ENCODE measurements at regions not wholly inside any gene's neighbourhood (a gene's known extent, or its start where the extent isn't known, plus 50 kb on each side); places are given as distances from the start of the nearest gene placed in this dataset.

DNA sequence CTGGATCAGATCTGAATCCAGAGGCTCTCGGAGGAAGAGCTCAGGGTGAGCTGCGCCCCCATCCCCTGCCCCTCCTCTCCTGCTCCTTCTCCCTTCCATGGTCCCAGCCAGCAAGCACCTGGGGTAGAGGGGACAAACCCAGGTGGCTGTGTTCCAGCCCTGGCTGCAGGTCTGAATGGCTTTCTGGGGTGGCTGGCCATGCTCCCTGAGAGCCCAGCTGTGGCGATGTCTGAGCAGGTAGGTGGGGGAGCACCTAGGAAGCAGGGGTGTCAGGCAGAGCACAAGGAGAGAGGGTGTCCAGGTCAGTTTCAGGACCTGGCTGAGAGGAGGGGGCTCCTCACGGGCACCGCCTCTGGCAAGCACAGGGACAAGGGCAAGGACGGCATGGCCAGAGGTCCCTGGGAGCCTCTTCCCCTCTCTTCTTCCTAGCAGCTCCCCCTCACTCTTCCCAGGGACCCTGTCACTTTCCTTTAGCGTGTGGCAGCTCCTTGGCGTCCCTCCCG is 310.0 kb downstream of the SEC14L1 start:
- no peak for DNase-seq

DNA sequence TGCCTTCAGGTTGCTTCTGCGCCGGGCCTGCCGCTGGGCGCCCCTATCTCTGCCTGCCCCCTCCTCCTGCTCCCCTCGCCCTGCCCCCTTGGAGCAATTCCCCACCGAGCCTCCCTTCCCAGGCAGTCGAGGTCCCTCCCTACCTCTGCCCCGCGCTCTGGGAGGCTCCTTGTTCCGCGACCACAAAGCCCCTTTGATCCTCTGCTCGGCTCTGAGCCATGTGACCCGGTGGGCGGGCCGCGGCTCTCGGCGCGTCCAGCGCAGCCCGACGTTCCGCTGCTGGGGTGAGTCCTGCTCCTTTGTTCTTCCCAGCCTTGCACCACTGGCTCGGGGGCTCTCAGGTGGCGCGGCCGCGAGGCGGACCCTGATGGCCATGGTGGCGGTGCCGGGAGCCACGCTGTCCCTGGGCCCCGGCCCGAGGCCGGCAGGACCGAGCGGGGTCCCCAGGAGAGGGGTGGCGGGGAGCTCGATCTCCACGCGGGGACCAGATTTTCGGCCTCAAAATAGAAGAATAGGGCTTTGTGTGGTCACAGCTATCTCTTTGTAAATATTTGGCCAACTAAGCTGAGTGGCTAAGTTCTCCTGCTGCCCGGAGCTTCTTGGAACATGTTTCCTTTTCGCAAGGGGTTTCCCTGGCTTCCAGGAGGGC is 310.6 kb downstream of the SEC14L1 start:
- peak; percentile 77 for DNase-seq

DNA sequence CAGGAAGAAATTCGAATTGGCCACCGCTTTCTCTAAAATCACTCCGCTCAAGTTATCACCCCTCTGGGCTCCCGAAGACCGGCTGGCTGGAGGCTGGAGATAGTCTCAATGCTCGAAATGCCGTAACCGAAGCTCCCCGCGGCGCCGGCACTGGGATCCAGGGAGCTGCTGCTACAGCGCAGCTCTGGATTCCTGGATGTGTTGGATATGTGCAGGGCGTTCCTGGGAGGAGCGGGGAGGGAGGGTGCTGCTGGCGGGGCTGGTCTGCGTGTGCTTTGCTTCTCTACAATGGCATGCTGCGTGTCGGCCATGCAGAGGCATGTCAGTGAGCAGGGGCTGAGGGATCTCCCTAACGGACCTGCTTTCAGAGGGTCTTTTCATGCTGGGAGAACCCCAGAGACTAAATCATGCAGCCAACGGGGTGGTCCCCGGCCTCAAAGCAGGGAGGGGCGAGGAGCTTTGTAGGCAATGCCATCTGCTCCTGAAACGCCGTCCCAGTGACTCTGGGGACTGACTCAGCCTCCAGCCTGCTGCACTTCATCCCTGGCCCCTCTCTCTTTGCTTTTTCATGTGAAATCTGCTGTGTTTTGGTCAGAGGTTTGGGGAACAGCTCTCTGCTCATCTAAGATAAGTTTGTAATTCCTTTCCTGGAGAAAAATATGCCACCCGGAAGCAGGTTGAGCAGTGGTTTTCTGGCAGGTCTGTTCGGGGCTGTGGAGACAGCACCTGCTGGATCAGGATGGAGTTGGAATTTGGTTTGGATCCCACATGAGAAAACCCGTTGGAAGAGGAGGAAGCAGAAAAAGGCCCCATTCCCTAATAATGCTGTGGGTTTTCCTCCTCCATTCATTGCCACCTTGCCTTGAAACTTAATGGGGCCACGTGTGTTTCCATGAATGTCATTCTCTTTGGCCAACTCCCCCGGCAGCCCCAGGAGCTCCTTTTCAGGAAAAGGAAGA is 311.4 kb downstream of the SEC14L1 start:
- DNase-seq = peak; percentile 56

DNA sequence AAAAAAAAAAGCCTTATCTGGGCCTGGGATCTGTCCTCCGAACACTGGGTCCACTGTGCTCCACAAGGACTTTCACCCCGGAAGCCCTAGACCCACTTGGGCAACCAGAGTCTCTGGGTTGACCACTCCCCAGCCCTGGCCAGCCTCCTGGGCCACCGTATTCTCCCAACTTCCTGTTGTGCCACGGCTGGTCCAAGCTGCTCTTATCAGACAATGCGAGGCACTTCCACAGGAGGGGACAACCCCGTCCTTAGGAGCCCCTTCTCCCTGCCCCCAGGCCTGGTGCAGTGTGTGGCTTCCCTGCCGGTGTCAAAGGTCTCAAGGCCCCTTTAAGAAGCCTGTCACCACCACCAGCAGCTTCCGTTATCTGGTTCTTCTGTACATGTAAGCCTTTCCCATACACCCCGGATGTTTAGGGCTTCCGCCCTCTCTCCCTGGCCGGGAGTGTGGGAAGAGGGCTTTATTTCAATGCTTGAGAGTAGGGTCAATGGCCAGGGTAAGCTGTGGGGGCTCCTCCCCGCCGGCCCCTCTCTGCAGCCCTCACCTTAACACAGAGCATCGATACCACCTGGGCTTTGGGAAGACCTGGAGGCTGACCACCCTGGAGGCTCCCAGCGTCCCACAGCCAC is 313.0 kb downstream of the SEC14L1 start:
- DNase-seq = peak; percentile 57

DNA sequence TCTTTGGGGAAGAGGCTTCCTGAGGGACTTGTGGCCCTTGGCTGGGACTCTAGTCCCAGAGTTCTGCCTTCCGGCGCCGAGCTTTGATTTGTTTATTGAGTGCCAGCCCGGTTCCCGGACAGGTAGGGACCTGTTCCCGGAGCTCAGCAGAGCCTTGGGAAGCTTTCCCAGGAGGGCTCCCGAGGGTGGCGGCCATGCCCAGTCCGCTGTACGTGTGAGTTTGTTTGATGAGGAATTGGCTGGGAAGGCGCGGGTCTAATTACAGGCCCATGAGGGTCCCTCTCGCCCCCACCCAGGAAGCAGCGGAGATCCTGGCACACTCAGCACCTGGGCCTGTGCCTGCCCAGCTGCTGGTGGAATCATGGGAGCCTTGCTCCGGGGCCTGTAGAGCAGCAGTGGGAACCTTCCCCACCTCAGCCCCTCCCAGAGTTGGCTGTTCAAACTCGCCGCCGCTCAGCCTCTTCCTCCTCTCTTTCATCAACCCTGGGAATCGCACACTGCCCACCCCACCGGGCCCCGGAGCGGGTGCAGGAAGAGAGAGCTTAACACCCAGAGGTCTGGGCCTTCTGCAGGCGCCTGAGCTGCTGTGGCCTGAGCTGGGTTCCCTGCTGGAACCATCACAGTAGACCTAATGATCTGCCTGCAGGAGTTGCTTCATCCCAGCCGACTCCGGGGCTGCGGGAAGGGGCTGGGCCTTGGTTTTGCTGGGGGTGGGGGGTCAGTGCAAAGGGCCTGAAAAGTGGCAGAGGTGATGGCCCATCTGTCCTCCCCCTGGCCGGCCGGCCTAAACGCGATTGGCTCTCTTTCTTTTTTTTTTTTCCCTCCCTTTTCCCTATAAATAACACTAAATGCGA is 313.7 kb downstream of the SEC14L1 start:
- DNase-seq = no peak

DNA sequence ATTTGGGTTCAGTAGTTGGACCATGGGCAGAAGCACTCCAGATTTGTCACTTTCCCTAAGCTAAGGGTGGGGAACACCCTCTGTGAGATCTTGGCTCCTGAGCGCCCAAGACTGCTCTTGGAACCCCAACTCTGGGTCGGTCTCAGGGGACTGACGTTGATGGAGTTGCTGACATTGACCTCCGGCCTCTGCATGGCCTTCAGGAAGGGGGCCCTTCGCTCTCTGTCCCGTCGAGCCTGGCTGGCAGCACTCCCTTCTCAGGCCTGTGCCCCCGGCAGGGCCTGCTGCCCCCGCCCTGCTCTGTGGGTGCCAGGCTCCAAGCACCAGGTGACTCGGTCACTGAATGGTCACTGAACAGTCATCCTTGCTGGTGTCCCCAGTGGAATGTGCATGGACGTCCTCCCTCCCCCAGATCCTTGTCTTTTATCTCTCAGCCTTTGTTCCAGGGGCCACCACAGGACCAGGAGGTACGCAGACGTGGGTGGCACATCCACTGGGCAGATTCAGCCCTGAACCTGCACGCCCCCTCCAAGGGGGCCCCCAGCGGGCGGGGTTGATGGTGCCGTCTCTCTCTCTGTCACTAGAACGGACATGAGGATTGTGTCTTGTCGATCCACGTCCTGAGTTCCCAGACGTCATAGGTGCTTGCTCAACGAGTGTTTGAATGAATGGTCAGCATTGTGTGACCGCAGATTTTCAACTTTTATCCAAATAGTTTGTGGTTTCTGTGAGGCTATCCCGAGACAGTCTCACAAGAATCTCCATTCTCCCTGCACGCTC is 314.5 kb downstream of the SEC14L1 start:
- peak; percentile 49 for DNase-seq

DNA sequence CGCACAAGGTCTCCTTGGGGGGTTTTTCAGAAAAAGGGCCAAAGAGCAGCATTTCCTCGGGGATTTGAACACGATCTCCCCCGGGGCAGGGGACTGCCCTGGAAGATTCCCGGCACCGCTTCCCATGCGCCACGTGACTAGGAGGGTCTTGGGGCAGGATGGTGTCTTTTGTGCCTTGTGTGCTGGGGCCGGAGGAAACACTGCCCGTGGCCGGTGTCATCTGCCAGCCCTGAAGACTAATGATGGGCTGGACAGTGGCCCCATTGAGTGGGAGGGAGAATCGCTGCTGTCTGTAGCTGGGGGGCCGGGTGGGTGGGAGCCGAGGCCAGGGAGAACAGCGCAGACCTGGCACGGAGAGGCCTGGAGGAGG is 315.1 kb downstream of the SEC14L1 start:
- DNase-seq = no peak

DNA sequence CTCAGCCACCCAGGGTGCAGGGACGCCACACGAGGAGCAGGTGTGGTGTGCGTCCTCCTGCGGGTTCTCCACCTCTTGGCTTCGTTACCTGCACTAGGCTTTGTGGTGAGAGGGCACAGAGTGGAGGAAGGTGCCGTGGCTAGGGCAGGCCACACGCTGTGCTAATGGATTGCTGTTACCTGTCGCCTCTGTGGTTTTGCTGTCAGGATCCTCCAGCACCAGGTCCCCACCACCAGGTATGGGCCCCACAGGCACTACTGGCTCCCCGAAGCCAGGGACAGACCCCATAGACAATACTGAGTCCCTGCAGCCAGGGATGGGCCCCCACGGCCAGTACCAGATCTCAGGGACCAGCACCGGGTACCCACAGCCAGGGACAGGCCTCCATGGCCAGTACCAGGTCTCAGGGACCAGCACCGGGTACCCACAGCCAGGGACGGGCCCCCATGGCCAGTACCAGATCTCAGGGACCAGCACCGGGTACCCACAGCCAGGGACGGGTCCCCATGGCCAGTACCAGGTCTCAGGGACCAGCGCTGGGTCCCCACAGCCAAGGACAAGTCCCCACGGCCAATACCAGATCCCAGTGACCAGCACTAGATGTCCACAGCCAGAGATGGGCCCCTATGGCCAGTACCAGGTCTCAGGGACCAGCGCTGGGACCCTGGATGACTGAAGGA is 315.6 kb downstream of the SEC14L1 start:
- DNase-seq = no peak

DNA sequence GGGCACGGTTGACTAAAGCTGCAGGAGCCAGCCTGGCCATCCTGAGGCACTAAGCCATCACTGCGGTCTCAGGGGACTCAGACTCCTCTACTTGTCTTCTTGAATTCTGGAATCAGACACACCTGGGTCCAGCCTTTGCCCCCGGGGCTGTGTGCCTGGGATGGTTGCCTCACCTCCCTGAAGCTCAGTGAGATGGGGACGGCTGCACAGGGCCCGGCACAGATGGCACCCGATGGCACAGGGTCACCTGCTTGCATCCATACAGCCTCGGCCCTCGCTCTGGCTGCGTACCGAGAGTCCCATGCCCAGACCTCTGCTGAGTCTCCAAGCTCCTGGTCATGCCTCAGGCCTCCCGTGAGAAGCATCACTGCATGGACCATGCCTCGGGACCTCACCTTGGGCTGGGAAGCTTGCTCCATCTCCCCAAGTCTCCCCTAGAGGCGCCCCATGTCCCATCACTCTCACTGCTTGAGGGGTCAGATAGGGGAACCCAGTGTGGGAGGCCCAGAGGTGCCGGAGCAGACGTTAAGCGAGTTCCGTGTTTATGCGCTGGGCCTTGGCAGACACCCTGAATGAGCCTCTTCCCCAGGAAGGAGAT is 316.3 kb downstream of the SEC14L1 start:
- peak; percentile 46 for DNase-seq

DNA sequence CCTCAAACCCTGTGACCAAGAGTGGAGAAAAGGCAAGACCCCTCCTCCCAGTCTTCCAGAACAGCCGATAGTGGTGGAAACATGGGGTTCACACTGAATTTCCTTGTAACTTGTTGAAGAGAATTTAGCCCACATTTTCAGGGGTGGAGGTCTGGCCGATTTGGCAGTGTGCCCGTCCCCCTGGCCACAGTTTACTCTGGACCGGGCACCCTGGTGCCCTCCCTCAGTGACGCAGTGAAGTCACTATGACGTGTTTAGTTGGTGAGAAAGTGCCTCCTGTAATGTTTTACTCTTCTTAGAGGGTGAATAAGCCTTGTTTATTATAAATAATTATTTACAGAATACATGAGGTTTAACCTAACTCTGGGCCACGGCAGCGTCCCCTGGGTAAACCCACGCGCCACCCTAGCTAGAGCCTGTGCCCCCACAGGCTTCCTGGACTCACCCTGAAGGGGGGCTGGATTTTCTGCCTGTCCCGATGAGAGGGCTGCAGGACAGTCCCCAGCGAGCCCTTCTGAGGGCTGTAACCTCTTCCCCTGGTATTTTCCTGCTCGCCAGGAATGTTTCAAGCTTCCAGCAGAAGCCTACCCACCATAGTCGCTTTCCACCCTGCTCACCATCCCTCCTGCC is 316.9 kb downstream of the SEC14L1 start:
- no peak for DNase-seq

DNA sequence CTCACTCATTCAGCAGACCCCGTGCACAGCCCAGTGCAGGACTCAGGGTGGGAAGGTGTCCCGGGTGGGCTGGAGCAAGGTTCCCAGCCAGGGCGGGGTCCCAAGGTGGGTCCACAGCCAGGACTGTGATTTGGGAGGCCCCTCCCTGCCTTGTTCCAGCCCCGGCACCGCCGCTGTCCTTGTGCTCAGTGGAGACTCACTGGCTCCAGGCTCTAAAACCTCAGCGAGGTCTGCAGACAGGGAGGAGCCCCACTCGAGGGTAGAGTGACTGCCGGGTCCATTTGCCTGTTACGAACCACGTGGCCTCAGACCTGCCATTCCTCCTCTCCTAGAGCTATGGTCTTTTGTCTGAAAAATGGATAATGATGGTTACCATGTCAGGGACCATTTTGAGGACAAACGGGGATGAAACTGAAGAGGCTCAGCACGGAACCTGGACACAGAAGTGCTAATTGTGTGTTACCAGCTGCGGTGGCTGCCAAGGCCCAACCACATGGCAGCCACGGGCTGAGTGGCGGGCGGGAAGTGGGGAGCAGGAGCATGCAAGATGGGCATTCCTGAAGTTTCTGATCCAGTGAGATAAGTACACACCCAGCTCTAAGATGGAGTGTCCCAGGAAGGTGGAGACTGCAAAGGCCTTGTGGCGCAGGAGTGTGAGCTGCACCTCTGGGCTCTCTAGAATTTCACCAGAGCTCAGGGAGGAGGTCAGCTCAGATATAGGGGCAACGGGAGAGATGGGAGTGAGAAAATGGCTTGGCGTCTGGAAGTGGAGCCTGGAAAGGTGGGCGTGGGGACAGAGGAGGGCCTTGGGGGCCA is 317.6 kb downstream of the SEC14L1 start:
- peak; percentile 59 for DNase-seq

DNA sequence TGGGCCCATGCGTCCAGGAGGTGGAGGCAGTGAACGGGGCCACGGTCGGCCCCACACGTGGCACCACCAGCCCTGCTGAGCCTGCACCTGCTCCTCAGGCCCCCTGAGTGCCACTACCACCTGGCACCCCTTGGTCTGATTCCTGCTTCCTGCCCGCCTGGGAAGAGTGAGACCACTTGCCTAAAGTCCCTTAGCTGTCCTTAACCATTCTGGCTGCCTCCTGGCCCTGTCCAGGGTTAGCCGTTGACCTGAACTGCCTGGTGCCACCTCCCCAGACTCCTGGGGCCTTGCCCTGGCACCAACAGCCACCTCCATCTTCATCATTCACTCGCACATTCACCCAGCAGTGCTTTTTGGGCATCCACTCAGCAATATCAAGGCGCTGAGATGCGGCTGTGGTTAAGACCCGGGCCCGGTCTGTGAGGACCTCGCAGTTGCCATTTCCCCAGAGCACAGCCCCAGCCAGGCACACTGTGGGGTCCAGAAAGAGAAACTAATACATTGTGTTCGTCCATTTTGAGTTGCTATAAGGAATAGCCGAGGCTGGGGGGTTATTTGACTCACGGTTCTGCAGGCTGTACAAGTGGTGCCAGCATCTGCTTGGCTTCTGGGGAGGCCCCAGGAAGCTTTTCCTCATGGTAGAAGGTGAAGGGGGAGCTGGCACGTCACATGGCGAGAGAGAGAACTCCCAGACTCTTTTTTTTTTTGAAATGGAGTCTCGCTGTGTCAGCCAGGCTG is 318.4 kb downstream of the SEC14L1 start:
- DNase-seq = peak; percentile 42

DNA sequence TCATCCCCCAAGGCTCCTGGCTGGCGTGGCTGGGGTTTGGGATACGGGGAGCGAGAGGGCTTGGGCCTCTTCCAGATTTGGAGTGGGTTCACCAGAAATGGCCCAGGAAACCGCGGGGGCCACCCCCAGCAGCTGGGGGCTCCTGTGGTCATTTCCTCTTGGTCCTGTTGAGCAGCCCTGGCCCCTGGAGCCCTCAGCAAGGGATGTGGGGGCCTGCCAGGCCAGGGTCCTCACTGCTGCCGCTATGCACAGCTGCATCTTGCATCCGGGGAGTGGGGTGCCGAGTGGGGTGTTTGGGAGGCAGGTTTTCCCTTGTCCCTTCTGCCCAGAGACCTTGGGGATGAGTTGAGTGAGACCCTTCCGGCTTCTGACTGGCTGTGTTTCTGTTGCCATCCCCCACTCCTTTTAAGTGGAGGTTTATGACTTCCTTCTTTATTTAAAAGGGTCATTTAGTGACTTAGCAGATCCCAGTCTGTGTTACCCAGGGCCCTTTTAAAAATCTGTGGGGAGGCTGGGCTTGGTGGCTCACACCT is 319.8 kb downstream of the SEC14L1 start:
- no peak for DNase-seq

DNA sequence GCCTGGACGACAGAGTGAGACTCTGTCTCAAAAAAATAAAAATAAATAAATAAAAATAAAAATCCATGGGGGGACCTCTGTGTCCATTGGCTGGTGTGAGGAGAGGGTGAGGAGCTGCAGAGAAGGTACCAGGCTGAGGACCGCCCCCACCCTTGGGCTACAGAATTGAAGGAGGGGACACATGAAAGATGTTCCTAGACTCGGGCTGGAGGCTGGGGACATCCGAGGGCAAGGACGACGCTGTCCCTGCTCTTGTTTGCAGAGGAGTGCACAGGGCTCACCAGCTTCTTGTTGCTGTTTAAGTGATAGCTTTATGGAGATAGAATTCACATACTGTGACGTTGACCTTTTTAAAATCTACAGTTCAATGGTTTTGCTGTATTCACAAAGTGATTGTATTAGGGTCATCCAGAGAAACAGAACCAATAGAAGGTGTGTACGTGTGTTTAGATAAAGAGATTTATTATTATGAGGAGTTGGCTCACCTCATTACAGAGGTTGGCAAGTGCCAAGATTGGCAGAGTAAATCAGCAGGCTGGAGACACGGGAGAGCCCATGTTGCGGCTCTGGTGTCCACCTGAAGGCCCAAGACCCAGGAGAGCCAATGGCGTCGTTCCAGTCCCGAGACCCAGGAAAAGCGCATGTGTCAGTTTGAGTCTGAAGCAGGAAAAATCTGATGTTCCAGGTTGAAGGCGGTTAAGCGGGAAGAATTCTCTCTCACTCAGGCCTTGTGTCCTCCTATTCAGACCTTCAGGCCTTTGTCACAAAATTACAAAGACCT is 320.7 kb downstream of the SEC14L1 start:
- DNase-seq = no peak

DNA sequence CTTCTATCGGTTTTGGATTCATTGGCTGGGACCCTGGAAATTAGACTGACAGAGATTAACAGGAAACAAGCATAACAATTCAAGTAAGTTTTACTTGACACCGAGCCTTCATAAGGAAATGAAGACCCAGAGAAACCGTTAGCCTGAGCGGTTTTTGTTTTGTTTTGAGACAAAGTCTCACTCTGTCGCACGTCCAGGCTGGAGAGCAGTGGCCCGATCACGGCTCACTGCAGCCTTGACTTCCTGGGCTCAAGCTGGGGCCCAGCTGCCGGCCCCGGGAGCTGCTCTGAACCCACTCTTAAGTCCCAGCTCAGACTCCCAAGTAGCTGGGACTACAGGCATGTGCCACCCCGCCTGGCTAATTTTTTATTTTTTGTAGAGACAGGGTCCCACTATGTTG is 321.3 kb downstream of the SEC14L1 start:
- peak; percentile 44 for DNase-seq

DNA sequence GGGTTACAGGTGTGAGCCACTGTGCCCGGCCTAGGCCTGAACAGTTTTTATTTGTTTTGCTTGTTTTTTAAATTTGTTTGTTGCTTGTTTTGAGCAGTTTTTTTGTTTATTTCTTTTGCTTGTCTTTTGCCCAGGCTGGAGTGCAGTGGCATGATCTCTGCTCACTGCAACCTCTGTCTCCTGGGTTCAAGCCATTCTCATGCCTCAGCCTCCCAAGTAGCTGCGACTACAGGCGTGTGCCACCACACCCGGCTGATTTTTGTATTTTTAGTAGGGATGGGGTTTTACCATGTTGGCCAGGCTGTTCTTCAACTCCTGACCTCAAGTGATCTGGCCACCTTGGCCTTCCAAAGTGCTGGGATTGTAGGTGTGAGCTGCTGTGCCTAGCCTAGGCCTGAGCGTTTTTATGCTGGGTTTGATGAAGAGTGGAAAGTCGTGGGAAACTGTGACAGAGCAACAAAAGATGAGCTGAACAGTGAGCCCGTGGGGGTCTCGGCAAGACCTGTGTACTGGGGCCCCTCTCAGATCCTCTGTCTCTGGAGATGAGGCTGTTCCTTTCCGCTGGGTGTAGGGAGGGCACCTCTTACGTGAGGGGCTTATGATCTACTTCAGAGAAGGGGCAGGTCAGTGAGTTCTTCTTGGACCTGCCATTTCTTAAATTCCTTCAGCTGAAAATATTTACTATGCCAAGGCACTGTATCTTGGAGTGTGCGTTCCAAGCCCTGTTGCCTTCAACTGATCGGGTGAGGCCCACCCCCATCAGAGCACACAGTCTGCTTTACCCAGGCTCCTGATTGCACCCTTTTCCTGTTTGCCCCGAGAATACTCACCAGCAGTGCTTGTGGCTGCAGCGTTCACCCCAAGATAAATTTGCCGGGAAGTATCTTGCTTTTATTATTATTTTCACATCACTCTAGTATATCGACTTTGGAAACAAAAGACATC is 322.1 kb downstream of the SEC14L1 start:
- no peak for DNase-seq

Data from stimulated activated CD4-positive, alpha-beta T cell treated with anti-CD3 and anti-CD28 coated beads, Interleukin-4, amount 100 ng/mL, for 24 hours (primary cell).